GM19452 (cell line): ENCODE measurements at regions not wholly inside any gene's neighbourhood (a gene's known extent, or its start where the extent isn't known, plus 50 kb on each side); places are given as distances from the start of the nearest gene placed in this dataset.

Source experiments
- ATAC-seq: cut with Tn5 transposase; IDR thresholded peaks from one replicate; pipeline ENCODE4 v1.9.1; 2021; ENCODE audit not compliant: unreplicated experiment

- ATAC-seq, result no peak
Observed at GRCh38 chr16:59210955-59211541, 476.9 kb upstream of the GOT2 start.

- no peak for ATAC-seq
Observed at GRCh38 chr16:59205403-59205802, 471.3 kb upstream of the GOT2 start.

- ATAC-seq, result no peak
Observed at GRCh38 chr16:59204589-59204988, 470.5 kb upstream of the GOT2 start.

GRCh38 chr16:59202233-59202862, 468.2 kb upstream of the GOT2 start:
- ATAC-seq, result no peak

GRCh38 chr16:59201821-59202220, 467.7 kb upstream of the GOT2 start:
- no peak for ATAC-seq

- no peak for ATAC-seq
Observed at GRCh38 chr16:59201160-59201559, 467.0 kb upstream of the GOT2 start.

GRCh38 chr16:59198487-59198886, 464.4 kb upstream of the GOT2 start:
- ATAC-seq, result no peak

GRCh38 chr16:59195242-59195641, 461.1 kb upstream of the GOT2 start:
- no peak for ATAC-seq

- no peak for ATAC-seq
Observed at GRCh38 chr16:59193637-59194036, 459.5 kb upstream of the GOT2 start.

GRCh38 chr16:59192551-59193199, 458.6 kb upstream of the GOT2 start:
- ATAC-seq, result peak; percentile 70

GRCh38 chr16:59190731-59191130, 456.6 kb upstream of the GOT2 start:
- ATAC-seq, result no peak

- no peak for ATAC-seq
Observed at GRCh38 chr16:59188029-59188428, 453.9 kb upstream of the GOT2 start.

- ATAC-seq, result no peak
Observed at GRCh38 chr16:59181821-59182420, 447.8 kb upstream of the GOT2 start.

- no peak for ATAC-seq
Observed at GRCh38 chr16:59180083-59180476, 446.0 kb upstream of the GOT2 start.

- ATAC-seq, result no peak
Observed at GRCh38 chr16:59179446-59180082, 445.4 kb upstream of the GOT2 start.

- ATAC-seq, result no peak
Observed at GRCh38 chr16:59173408-59173831, 439.3 kb upstream of the GOT2 start.

GRCh38 chr16:59170099-59170712, 436.1 kb upstream of the GOT2 start:
- ATAC-seq, result no peak

- no peak for ATAC-seq
Observed at GRCh38 chr16:59169168-59169567, 435.1 kb upstream of the GOT2 start.

- ATAC-seq, result no peak
Observed at GRCh38 chr16:59168461-59169114, 434.5 kb upstream of the GOT2 start.

GRCh38 chr16:59164461-59164860, 430.3 kb upstream of the GOT2 start:
- no peak for ATAC-seq
